HepG2 (cell line): ENCODE measurements at regions not wholly inside any gene's neighbourhood (a gene's known extent, or its start where the extent isn't known, plus 50 kb on each side); places are given as distances from the start of the nearest gene placed in this dataset.
A peak's percentile ranks its signal among the peaks of the same experiment; 100 is the strongest.

Experiments
- ATAC-seq: fragments of 200-7000 bp; cut with Tn5 transposase; 3 replicates; pipeline ENCODE4 v1.9.1; 2020; ENCODE audit warnings: mild to moderate bottlenecking, moderate library complexity
- BruUV-seq: library from RNA; stranded (reverse); fragments of 400-500 nt; replicated peaks from 2 replicates; lab custom pipeline; 2021; lab: Mats Ljungman, UMichigan
- CTCF ChIA-PET: fragments of 300-600 bp; formaldehyde crosslinking; extraction: SDS; loops from one replicate; lab custom pipeline; 2021; ENCODE audit warnings: low total read pairs, inconsistent platforms, low intra/inter-chr PET ratio; lab: Yijun Ruan, JAX
- POLR2A ChIA-PET: fragments of 350-600 bp; sonication (Branson Sonifier 250); formaldehyde crosslinking; loops from one replicate; lab custom pipeline; 2020; ENCODE audit warnings: antibody characterized with exemption, inconsistent platforms; lab: Yijun Ruan, JAX
- DNase-seq: peaks from one replicate; pipeline ENCODE4 v3.0.0-alpha.2; 2015; ENCODE audit warnings: low spot score
- FAIRE-seq: peaks from 3 replicates; lab custom pipeline; 2011; peaks lifted over from hg19 to GRCh38; lab: Jason Lieb, UNC
- H2AFZ ChIP-seq: one replicate; pipeline ENCODE4 v1.6.1; 2011; ENCODE audit warnings: low read length, inconsistent platforms
- H3K27ac ChIP-seq: fragments of 300-600 bp; 3 replicates; pipeline ENCODE4 v1.8.0; 2011; ENCODE audit warnings: mixed run types, mild to moderate bottlenecking, mixed read lengths, low read length, inconsistent platforms; ENCODE audit not compliant: insufficient read depth; ENCODE audit errors: extremely low read length
- H3K27me3 ChIP-seq, 2 experiments: fragments of 200-600 bp in 1 of 2; 2 replicates in 1 of 2; 3 replicates in 1 of 2; pipeline versions ENCODE4 v1.6.0 to v1.8.0; 2011; ENCODE audit warnings: low read length in 2 of 2, mild to moderate bottlenecking in 2 of 2, moderate library complexity in 2 of 2, inconsistent platforms in 1 of 2; ENCODE audit not compliant: insufficient read depth in 2 of 2, control insufficient read depth in 1 of 2
- H3K36me3 ChIP-seq, 2 experiments: fragments of 200-600 bp in 1 of 2; replicated peaks in 1 of 2; 2 replicates in 1 of 2; 3 replicates in 1 of 2; pipeline versions ENCODE4 v1.5.1 to v1.8.0; 2011; ENCODE audit warnings: low read length in 2 of 2, inconsistent platforms in 1 of 2; ENCODE audit not compliant: insufficient read depth in 2 of 2, control insufficient read depth in 1 of 2
- H3K4me1 ChIP-seq: 2 replicates; pipeline ENCODE4 v1.5.1; 2012; ENCODE audit warnings: low read length, inconsistent platforms; ENCODE audit not compliant: insufficient read depth
- H3K4me2 ChIP-seq: 2 replicates; pipeline ENCODE4 v1.6.0; 2011; ENCODE audit warnings: low read depth, low read length, inconsistent platforms
- H3K4me3 ChIP-seq, 3 experiments: fragments of 200-600 bp in 1 of 3; sonication (generic), shearing (Covaris generic) in 1 of 3; replicated peaks in 1 of 3; 2 replicates each; pipeline ENCODE4 v1.5.1; 2011 to 2016; ENCODE audit warnings: low read length in 3 of 3, inconsistent platforms in 2 of 3, low read depth in 2 of 3, mild to moderate bottlenecking in 2 of 3, control low read depth in 1 of 3, mixed read lengths in 1 of 3; ENCODE audit not compliant: insufficient read depth in 1 of 3
- H3K79me2 ChIP-seq: one replicate; pipeline ENCODE4 v1.6.1; 2011; ENCODE audit warnings: low read length, inconsistent platforms; ENCODE audit not compliant: insufficient read depth
- H3K9ac ChIP-seq: 2 replicates; pipeline ENCODE4 v1.6.0; 2011; ENCODE audit warnings: mild to moderate bottlenecking, low read depth, low read length, inconsistent platforms; ENCODE audit not compliant: insufficient read depth
- H3K9me3 ChIP-seq: 2 replicates; pipeline ENCODE4 v1.5.1; 2012; ENCODE audit warnings: mild to moderate bottlenecking, low read length
- H4K20me1 ChIP-seq: 2 replicates; pipeline ENCODE4 v1.6.0; 2011; ENCODE audit warnings: inconsistent platforms, mild to moderate bottlenecking, low read length, moderate library complexity; ENCODE audit not compliant: insufficient read depth
- NCOA2 ChIP-seq: sonication (generic); formaldehyde crosslinking; IDR thresholded peaks from 2 replicates; pipeline ENCODE4 v1.8.0; 2022; ENCODE audit warnings: inconsistent platforms
- RORA ChIP-seq: sonication (generic); formaldehyde crosslinking; IDR thresholded peaks from 2 replicates; pipeline ENCODE4 v1.5.0; 2020; ENCODE audit warnings: mild to moderate bottlenecking, missing genetic modification reagents, moderate library complexity
- STAG1 ChIP-seq: sonication (generic); formaldehyde crosslinking; IDR thresholded peaks from 2 replicates; pipeline ENCODE4 v1.4.0; 2020; ENCODE audit warnings: missing genetic modification reagents
- THAP11 ChIP-seq: IDR thresholded peaks from 2 replicates; pipeline ENCODE4 v1.6.1; 2016; ENCODE audit warnings: missing biosample characterization, missing genetic modification reagents
- WIZ ChIP-seq: sonication (generic); formaldehyde crosslinking; IDR thresholded peaks from 2 replicates; pipeline ENCODE4 v1.5.1; 2020; ENCODE audit warnings: mild to moderate bottlenecking, missing genetic modification reagents
- ZNF12 ChIP-seq: sonication (generic); formaldehyde crosslinking; IDR thresholded peaks from 2 replicates; pipeline ENCODE4 v1.5.0; 2020; ENCODE audit warnings: missing genetic modification reagents
- ZNF563 ChIP-seq: sonication (generic); formaldehyde crosslinking; IDR thresholded peaks from 2 replicates; pipeline ENCODE4 v1.8.0; 2022; ENCODE audit warnings: mild to moderate bottlenecking, moderate library complexity, missing genetic modification reagents
- ZNF616 ChIP-seq: sonication (generic); formaldehyde crosslinking; IDR thresholded peaks from 2 replicates; pipeline ENCODE4 v1.5.0; 2020; ENCODE audit warnings: low read depth, mild to moderate bottlenecking, missing genetic modification reagents
- ZNF850 ChIP-seq: sonication (generic); formaldehyde crosslinking; conservative IDR thresholded peaks from 2 replicates; pipeline ENCODE4 v1.9.0; 2021; ENCODE audit warnings: mild to moderate bottlenecking, missing genetic modification reagents
- ZNF883 ChIP-seq: sonication (generic); formaldehyde crosslinking; IDR thresholded peaks from 2 replicates; pipeline ENCODE4 v1.5.1; 2020; ENCODE audit warnings: mild to moderate bottlenecking, missing genetic modification reagents; ENCODE audit errors: not compliant biosample characterization
- in situ Hi-C: cut with HindIII; loops from 2 replicates; pipeline ENCODE4 v1.10.0; 2017; ENCODE audit warnings: low pct_unique_long_range_greater_than_20kb; ENCODE audit not compliant: extremely low pct_ligation_motif_present
- intact Hi-C: fragments of 100-400 bp; cut with micrococcal nuclease; formaldehyde crosslinking; loops from one replicate; pipeline ENCODE4 v1.10.0; 2022; ENCODE audit not compliant: unreplicated experiment
- TF ChIP-seq, protein P1 (sequence below): sonication (generic); formaldehyde crosslinking; IDR thresholded peaks from 2 replicates; pipeline ENCODE4 v1.8.1; 2023; ENCODE audit warnings: missing genetic modification reagents, inconsistent platforms, borderline replicate concordance
- TF ChIP-seq, protein P2 (sequence below): IDR thresholded peaks from 2 replicates; pipeline ENCODE4 v1.6.1; 2016; ENCODE audit warnings: low read depth, control low read depth

DNA sequence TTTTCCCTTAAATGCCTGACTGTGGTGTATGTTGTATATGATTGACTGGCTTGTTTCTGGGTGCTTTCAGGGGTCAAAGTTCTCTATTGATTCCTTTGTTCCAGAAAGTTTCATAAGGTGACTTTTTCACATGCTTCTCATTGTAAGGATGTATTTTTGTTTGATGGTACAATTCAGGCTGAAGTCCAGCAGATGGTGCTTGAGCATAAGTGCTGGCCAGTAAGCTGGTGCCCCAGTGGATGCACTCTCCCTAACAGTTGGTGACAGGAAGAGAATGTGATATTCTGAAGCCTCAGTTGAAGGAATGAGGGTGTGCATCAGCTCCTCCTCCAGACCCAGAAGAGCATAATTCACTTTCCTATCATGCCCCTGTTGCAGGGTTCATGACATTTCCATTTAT lies 1941.6 kb upstream of the PRR20A start:
- H3K9ac ChIP-seq: no peak overlapping the region
- BruUV-seq: no TSS peak
- H3K4me2 ChIP-seq: no peak overlapping the region
- no peaks in the 10 kb centered on the region for H3K36me3 ChIP-seq
- POLR2A ChIA-PET: no interaction called here
- H3K9me3 ChIP-seq: peaks cover 72% of the 10 kb centered on the region
- H3K4me3 ChIP-seq: no peak overlapping the region
- peak; percentile 51; the same call in 1 of the 3 replicates for ATAC-seq
- H4K20me1 ChIP-seq: no peaks in the 10 kb centered on the region
- FAIRE-seq: no peak
- no peaks in the 10 kb centered on the region for H3K79me2 ChIP-seq
- H3K4me1 ChIP-seq: no peaks in the 10 kb centered on the region
- TF ChIP-seq STAG1 (peak; percentile 49), ZNF563 (CRISPR knock-in tag) (no peak)
- TF ChIP-seq, all 625 proteins: peak for 1
- Histone ChIP-seq H3K27me3 (no peaks in the 10 kb centered on the region), H2AFZ (no peak overlapping the region), H3K27ac (no peak overlapping the region)
- intact Hi-C loops (no loop called here), in situ Hi-C loops (no loop called here)
- DNase-seq: peak; percentile 0
- CTCF ChIA-PET: no interaction called here

DNA sequence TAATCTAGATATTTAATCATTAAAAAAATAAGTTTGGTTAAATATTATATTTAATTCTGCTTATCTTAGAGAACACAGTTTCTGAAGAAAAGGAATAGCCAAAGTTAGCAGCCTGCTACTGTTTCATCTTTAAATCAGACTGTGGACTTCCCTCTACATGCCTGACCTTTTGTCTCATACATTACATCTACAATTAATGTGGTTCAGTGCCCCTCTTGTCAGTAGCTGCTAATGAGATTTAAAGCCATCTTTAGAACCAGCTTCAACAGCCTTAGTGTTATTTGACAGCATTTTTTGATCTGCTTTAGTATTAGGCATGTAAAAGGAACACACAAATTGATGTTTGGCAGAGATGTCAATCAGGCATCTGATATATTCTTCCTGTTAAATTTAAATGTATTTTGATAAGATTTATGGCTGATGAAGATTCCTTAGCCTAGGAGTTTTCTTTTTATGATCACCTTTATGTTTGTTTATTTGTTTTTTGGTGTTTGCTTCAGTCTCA lies 1925.8 kb upstream of the PRR20A start:
- FAIRE-seq: no peak
- Histone ChIP-seq H3K27me3 (no peaks in the 10 kb centered on the region), H4K20me1 (no peaks in the 10 kb centered on the region), H3K4me1 (no peaks in the 10 kb centered on the region), H3K9ac (no peak overlapping the region), H2AFZ (no peak overlapping the region), H3K36me3 (no peaks in the 10 kb centered on the region), H3K4me2 (no peak overlapping the region), H3K27ac (no peak overlapping the region), H3K9me3 (peaks cover 21% of the 10 kb centered on the region; the same call in 1 of the 2 replicates), H3K79me2 (no peaks in the 10 kb centered on the region), H3K4me3 (no peak overlapping the region)
- BruUV-seq: no TSS peak
- POLR2A ChIA-PET: no interaction called here
- in situ Hi-C loops: no loop called here
- DNase-seq: no peak
- no peak for ATAC-seq
- CTCF ChIA-PET: no interaction called here
- intact Hi-C loops: no loop called here
- no peak for TF ChIP-seq NCOA2 (CRISPR knock-in tag)
- TF ChIP-seq ZNF883 (CRISPR knock-in tag): no peak
- TF ChIP-seq ZNF616: no peak
- TF ChIP-seq, protein P1, sequence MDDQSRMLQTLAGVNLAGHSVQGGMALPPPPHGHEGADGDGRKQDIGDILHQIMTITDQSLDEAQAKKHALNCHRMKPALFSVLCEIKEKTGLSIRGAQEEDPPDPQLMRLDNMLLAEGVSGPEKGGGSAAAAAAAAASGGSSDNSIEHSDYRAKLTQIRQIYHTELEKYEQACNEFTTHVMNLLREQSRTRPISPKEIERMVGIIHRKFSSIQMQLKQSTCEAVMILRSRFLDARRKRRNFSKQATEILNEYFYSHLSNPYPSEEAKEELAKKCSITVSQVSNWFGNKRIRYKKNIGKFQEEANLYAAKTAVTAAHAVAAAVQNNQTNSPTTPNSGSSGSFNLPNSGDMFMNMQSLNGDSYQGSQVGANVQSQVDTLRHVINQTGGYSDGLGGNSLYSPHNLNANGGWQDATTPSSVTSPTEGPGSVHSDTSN (CRISPR knock-in tag): no peak
- no peak for TF ChIP-seq WIZ (CRISPR knock-in tag)
- no peak for TF ChIP-seq THAP11
- no peak for TF ChIP-seq RORA (CRISPR knock-in tag)
- no peak for TF ChIP-seq ZNF850
- TF ChIP-seq, protein P2, sequence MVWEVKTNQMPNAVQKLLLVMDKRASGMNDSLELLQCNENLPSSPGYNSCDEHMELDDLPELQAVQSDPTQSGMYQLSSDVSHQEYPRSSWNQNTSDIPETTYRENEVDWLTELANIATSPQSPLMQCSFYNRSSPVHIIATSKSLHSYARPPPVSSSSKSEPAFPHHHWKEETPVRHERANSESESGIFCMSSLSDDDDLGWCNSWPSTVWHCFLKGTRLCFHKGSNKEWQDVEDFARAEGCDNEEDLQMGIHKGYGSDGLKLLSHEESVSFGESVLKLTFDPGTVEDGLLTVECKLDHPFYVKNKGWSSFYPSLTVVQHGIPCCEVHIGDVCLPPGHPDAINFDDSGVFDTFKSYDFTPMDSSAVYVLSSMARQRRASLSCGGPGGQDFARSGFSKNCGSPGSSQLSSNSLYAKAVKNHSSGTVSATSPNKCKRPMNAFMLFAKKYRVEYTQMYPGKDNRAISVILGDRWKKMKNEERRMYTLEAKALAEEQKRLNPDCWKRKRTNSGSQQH (CRISPR knock-in tag): no peak
- no peak for TF ChIP-seq ZNF12 (CRISPR knock-in tag)
